ENCODE measurements at regions not wholly inside any gene's neighbourhood (a gene's known extent, or its start where the extent isn't known, plus 50 kb on each side); places are given as distances from the start of the nearest gene placed in this dataset.

DNA sequence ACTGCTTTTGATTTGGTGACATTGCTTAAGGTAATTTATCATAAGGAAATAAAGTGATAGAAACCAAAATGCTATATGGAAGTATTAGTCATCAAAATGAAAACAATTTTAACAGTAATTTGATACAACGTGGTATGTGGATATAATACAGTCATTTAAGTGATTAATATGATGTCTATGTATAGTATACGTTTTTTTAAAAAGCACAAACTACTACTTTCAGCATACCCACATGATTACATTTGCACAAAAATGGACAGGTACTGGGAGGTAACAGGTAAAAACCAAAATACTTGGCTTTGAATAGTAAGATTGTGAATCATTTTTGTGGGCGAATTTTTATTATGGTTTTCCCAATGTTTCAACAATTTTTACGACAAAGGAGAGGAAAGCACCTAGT is 97.6 kb downstream of the OGFRL1 start:
- Histone ChIP-seq H3K4me3 (ENCODE audit: low read depth in 1 of 2, low read length in 2 of 2) (no peak overlapping the region), H3K27ac (ENCODE audit: low read length) (no peak overlapping the region), H3K9me3 (ENCODE audit: control insufficient read depth in 1 of 2, low read length in 2 of 2) (no peaks in the 10 kb centered on the region), H3K4me1 (ENCODE audit: control insufficient read depth in 1 of 2, insufficient read depth in 2 of 2, low read length in 2 of 2) (peaks cover 0 to 37% of the 10 kb centered on the region in 2 donors), H3K27me3 (ENCODE audit: low read depth, low read length) (no peaks in the 10 kb centered on the region), H3K36me3 (ENCODE audit: control insufficient read depth in 1 of 2, insufficient read depth in 2 of 2, low read length in 2 of 2) (no peaks in the 10 kb centered on the region)

DNA sequence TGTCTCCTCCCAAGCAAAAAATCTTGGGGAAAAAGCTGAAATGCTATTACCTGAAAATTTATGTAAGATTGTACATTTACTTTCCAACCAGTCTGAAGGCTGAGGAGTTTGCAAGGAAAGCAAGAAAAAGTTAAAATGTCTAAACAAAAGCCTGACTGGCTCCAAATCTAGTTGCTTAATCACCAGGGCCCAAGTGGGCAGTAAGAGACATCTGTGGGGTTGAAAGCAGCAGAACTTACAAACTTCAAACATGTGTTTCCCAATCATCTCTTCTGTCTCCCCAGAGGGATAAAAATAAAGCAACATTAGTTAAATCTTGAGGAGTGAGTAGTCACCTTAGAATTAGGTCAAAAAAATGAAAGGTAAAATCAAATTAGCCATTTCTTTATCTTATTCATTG is 98.6 kb downstream of the OGFRL1 start:
- peaks cover 0 to 39% of the 10 kb centered on the region in 2 donors for H3K4me1 ChIP-seq (ENCODE audit: control insufficient read depth in 1 of 2, insufficient read depth in 2 of 2, low read length in 2 of 2)
- no peaks in the 10 kb centered on the region for H3K9me3 ChIP-seq (ENCODE audit: control insufficient read depth in 1 of 2, low read length in 2 of 2)
- no peaks in the 10 kb centered on the region for H3K27me3 ChIP-seq (ENCODE audit: low read depth, low read length)
- H3K4me3 ChIP-seq (ENCODE audit: low read depth in 1 of 2, low read length in 2 of 2), result no peak overlapping the region
- H3K36me3 ChIP-seq (ENCODE audit: control insufficient read depth in 1 of 2, insufficient read depth in 2 of 2, low read length in 2 of 2), result no peaks in the 10 kb centered on the region
- H3K27ac ChIP-seq (ENCODE audit: low read length), result no peak overlapping the region

GRCh38 chr6:71388068-71388744 is 99.6 kb downstream of the OGFRL1 start:
- Histone ChIP-seq H3K27me3 (ENCODE audit: low read depth, low read length) (no peaks in the 10 kb centered on the region), H3K27ac (ENCODE audit: low read length) (no peak overlapping the region), H3K4me3 (ENCODE audit: low read depth in 1 of 2, low read length in 2 of 2) (no peak overlapping the region), H3K9me3 (ENCODE audit: control insufficient read depth in 1 of 2, low read length in 2 of 2) (no peaks in the 10 kb centered on the region), H3K4me1 (ENCODE audit: control insufficient read depth in 1 of 2, insufficient read depth in 2 of 2, low read length in 2 of 2) (peaks cover 0 to 45% of the 10 kb centered on the region in 2 donors), H3K36me3 (ENCODE audit: control insufficient read depth in 1 of 2, insufficient read depth in 2 of 2, low read length in 2 of 2) (no peaks in the 10 kb centered on the region)

- Histone ChIP-seq H3K36me3 (ENCODE audit: control insufficient read depth in 1 of 2, insufficient read depth in 2 of 2, low read length in 2 of 2) (no peaks in the 10 kb centered on the region), H3K4me1 (ENCODE audit: control insufficient read depth in 1 of 2, insufficient read depth in 2 of 2, low read length in 2 of 2) (peaks cover 0 to 53% of the 10 kb centered on the region in 2 donors), H3K4me3 (ENCODE audit: low read depth in 1 of 2, low read length in 2 of 2) (no peak overlapping the region), H3K27ac (ENCODE audit: low read length) (no peak overlapping the region), H3K9me3 (ENCODE audit: control insufficient read depth in 1 of 2, low read length in 2 of 2) (no peaks in the 10 kb centered on the region), H3K27me3 (ENCODE audit: low read depth, low read length) (no peaks in the 10 kb centered on the region)
Observed at GRCh38 chr6:71388856-71389527, 100.4 kb downstream of the OGFRL1 start.

- H3K4me3 ChIP-seq (ENCODE audit: low read depth in 1 of 2, low read length in 2 of 2), result no peak overlapping the region
- no peaks in the 10 kb centered on the region for H3K27me3 ChIP-seq (ENCODE audit: low read depth, low read length)
- peaks cover 5 to 65% of the 10 kb centered on the region in 2 donors for H3K4me1 ChIP-seq (ENCODE audit: control insufficient read depth in 1 of 2, insufficient read depth in 2 of 2, low read length in 2 of 2)
- H3K36me3 ChIP-seq (ENCODE audit: control insufficient read depth in 1 of 2, insufficient read depth in 2 of 2, low read length in 2 of 2), result no peaks in the 10 kb centered on the region
- no peak overlapping the region for H3K27ac ChIP-seq (ENCODE audit: low read length)
- H3K9me3 ChIP-seq (ENCODE audit: control insufficient read depth in 1 of 2, low read length in 2 of 2), result no peaks in the 10 kb centered on the region
Observed at GRCh38 chr6:71391126-71391525, 102.5 kb downstream of the OGFRL1 start.

DNA sequence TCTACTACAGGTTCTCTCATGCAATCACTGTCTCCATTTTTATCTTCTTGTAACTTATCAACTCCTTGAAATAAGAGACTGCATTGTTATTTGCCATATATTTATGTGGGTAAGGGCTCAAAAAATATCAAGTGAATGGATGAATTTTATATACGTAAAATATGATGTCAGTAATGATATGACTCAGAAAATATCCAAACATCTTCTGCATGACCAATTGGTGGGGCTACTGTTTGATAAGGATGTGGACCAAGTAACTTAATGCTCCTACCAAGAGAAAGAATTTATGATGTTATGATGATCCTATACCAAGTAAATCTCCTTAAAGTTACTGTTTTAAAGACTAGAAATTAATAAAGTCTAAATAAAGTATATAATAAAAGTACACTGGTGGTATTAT is 103.7 kb downstream of the OGFRL1 start:
- peaks cover 13 to 56% of the 10 kb centered on the region in 2 donors for H3K4me1 ChIP-seq (ENCODE audit: control insufficient read depth in 1 of 2, insufficient read depth in 2 of 2, low read length in 2 of 2)
- H3K36me3 ChIP-seq (ENCODE audit: control insufficient read depth in 1 of 2, insufficient read depth in 2 of 2, low read length in 2 of 2), result peaks cover 0 to 8% of the 10 kb centered on the region in 2 donors
- H3K27me3 ChIP-seq (ENCODE audit: low read depth, low read length), result no peaks in the 10 kb centered on the region
- no peak overlapping the region for H3K27ac ChIP-seq (ENCODE audit: low read length)
- no peak overlapping the region for H3K4me3 ChIP-seq (ENCODE audit: low read depth in 1 of 2, low read length in 2 of 2)
- no peaks in the 10 kb centered on the region for H3K9me3 ChIP-seq (ENCODE audit: control insufficient read depth in 1 of 2, low read length in 2 of 2)

DNA sequence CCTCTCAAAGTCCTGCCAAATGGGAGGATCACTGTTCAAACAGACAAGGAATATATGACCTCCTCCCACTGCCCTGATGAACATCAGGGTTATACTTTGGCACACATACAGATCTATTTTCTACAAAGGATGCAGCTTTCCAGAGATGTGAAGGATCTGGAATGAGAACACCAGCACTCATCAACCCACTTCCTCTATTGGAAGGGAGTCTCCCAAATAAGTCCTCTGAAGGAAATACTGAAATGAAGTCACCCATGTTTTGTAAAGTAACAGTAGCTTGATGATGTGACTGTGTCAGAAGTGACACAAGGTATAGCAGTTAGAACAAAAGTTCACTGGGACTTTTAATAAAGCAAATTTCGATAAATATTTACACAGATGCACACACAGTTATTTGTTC is 104.9 kb downstream of the OGFRL1 start:
- no peak overlapping the region for H3K27ac ChIP-seq (ENCODE audit: low read length)

GRCh38 chr6:71393981-71394432 is 105.4 kb downstream of the OGFRL1 start:
- peaks cover 13 to 41% of the 10 kb centered on the region in 2 donors for H3K4me1 ChIP-seq (ENCODE audit: control insufficient read depth in 1 of 2, insufficient read depth in 2 of 2, low read length in 2 of 2)
- H3K9me3 ChIP-seq (ENCODE audit: control insufficient read depth in 1 of 2, low read length in 2 of 2), result no peaks in the 10 kb centered on the region
- H3K4me3 ChIP-seq (ENCODE audit: low read depth in 1 of 2, low read length in 2 of 2), result no peak overlapping the region
- H3K27ac ChIP-seq (ENCODE audit: low read length), result no peak overlapping the region
- H3K27me3 ChIP-seq (ENCODE audit: low read depth, low read length), result no peaks in the 10 kb centered on the region
- peaks cover 0 to 8% of the 10 kb centered on the region in 2 donors for H3K36me3 ChIP-seq (ENCODE audit: control insufficient read depth in 1 of 2, insufficient read depth in 2 of 2, low read length in 2 of 2)

More for the DNA sequence above, 104.9 kb downstream of the OGFRL1 start:
- Histone ChIP-seq H3K36me3 (ENCODE audit: control insufficient read depth in 1 of 2, insufficient read depth in 2 of 2, low read length in 2 of 2) (peaks cover 0 to 8% of the 10 kb centered on the region in 2 donors), H3K4me1 (ENCODE audit: control insufficient read depth in 1 of 2, insufficient read depth in 2 of 2, low read length in 2 of 2) (peaks cover 13 to 46% of the 10 kb centered on the region in 2 donors), H3K9me3 (ENCODE audit: control insufficient read depth in 1 of 2, low read length in 2 of 2) (no peaks in the 10 kb centered on the region), H3K27me3 (ENCODE audit: low read depth, low read length) (no peaks in the 10 kb centered on the region), H3K4me3 (ENCODE audit: low read depth in 1 of 2, low read length in 2 of 2) (no peak overlapping the region)

DNA sequence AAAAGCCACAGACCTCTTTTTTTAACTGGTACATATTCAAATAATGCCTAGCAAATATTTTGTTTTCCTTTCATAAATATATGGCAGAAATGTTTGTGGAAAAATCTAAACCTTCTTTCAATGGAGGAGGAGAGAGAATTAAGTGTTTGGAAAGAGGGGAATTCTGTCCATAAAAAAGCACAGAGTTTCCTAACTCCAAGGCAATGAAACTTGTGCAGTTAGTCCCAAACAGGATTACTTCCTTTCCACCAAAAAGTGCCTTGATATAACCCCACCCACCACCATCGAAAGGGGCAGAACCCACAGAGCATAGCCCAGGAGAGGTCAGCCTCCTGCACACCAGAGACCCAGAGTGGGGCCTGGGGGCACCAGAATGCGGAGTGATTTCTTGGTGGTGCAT is 106.3 kb downstream of the OGFRL1 start:
- H3K27ac ChIP-seq (ENCODE audit: low read length), result no peak overlapping the region
- no peak overlapping the region for H3K4me3 ChIP-seq (ENCODE audit: low read depth in 1 of 2, low read length in 2 of 2)
- no peaks in the 10 kb centered on the region for H3K27me3 ChIP-seq (ENCODE audit: low read depth, low read length)
- H3K4me1 ChIP-seq (ENCODE audit: control insufficient read depth in 1 of 2, insufficient read depth in 2 of 2, low read length in 2 of 2), result peaks cover 13 to 41% of the 10 kb centered on the region in 2 donors
- peaks cover 0 to 8% of the 10 kb centered on the region in 2 donors for H3K36me3 ChIP-seq (ENCODE audit: control insufficient read depth in 1 of 2, insufficient read depth in 2 of 2, low read length in 2 of 2)
- H3K9me3 ChIP-seq (ENCODE audit: control insufficient read depth in 1 of 2, low read length in 2 of 2), result no peaks in the 10 kb centered on the region

DNA sequence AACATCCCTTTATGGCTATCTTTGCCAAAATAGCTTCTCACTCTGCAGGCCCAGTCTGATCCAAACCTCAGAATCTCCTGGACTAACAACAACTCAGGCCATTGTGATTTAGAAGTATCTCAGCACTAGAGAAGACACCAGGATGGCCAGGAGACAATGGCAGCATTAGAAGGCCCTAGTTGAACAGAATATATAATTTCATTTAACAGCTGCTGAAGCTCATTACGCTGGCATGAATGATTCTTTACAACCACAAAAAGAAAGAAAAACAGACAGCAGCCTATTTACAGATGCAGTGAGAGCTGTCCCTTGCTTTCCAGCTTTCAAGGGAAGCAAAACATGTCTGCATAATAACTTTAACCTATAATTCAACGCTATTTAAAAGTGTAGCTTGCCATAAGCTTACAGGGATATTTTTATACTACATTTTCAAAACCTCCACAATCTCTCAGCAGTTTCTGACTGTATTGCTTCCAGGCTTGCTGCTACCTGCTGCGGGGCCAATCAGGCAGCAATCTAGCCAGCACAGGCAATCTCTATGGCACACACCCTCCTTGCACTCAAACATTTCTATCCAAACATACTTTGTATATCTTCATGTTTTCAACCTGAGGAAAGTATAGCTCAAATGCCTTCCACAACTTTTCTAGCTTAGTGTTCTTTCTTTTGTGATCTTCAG is 107.3 kb downstream of the OGFRL1 start:
- Histone ChIP-seq H3K27me3 (ENCODE audit: low read depth, low read length) (no peaks in the 10 kb centered on the region), H3K4me1 (ENCODE audit: control insufficient read depth in 1 of 2, insufficient read depth in 2 of 2, low read length in 2 of 2) (peaks cover 13 to 40% of the 10 kb centered on the region in 2 donors), H3K36me3 (ENCODE audit: control insufficient read depth in 1 of 2, insufficient read depth in 2 of 2, low read length in 2 of 2) (peaks cover 0 to 8% of the 10 kb centered on the region in 2 donors), H3K4me3 (ENCODE audit: low read depth in 1 of 2, low read length in 2 of 2) (no peak overlapping the region), H3K27ac (ENCODE audit: low read length) (peak overlapping the region; percentile 18), H3K9me3 (ENCODE audit: control insufficient read depth in 1 of 2, low read length in 2 of 2) (no peaks in the 10 kb centered on the region)

GRCh38 chr6:71396410-71396801 is 107.8 kb downstream of the OGFRL1 start:
- Histone ChIP-seq H3K27ac (ENCODE audit: low read length) (peak overlapping the region; percentile 34), H3K4me1 (ENCODE audit: control insufficient read depth in 1 of 2, insufficient read depth in 2 of 2, low read length in 2 of 2) (peaks cover 13 to 34% of the 10 kb centered on the region in 2 donors), H3K27me3 (ENCODE audit: low read depth, low read length) (no peaks in the 10 kb centered on the region), H3K36me3 (ENCODE audit: control insufficient read depth in 1 of 2, insufficient read depth in 2 of 2, low read length in 2 of 2) (peaks cover 0 to 8% of the 10 kb centered on the region in 2 donors), H3K9me3 (ENCODE audit: control insufficient read depth in 1 of 2, low read length in 2 of 2) (no peaks in the 10 kb centered on the region), H3K4me3 (ENCODE audit: low read depth in 1 of 2, low read length in 2 of 2) (no peak overlapping the region)

Measured in muscle layer of duodenum (tissue), 2 donors.